Islet precursor cell (in vitro differentiated cells): ENCODE measurements at regions not wholly inside any gene's neighbourhood (a gene's known extent, or its start where the extent isn't known, plus 50 kb on each side); places are given as distances from the start of the nearest gene placed in this dataset.

Experiments used
- DNase-seq: peaks from one replicate; pipeline ENCODE4 v3.0.0-alpha.2; 2018

DNA sequence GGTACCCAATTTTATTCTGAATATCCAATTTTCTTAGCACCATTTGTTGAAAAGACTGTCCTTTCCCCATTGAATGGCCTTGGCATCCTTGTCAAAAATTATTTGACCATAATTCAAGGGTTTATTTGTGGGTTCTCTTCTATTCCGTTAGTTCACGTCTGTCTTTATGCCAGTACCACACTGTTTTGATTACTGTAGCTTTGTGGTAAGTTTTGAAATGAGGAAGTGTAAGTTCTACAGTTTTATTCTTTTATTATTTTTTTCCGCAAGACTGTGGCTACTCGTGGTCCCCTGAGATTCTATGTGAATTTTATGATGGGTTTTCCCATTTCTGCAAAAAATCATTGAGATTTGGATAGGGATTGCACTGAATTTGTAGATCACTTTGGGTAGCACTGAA, 402.6 kb downstream of the PLK2 start:
- no peak for DNase-seq

DNA sequence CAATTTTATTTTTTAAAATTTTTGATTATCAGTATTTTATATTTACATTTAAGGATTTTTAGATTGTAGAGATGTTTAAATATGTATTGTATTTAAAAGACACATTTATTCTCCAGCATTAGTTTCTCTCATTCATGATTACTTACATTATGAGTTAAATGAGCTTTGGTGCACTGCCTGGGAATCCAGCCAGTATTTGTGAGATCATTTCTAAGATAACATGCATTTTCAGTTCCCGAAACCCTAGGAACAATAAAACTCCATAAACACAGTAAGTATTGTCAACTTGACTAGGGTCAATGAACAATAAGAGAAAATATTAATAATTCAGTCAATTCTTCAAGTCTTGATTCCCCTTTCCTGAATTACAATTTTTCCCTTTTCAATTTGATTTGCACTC, 403.3 kb downstream of the PLK2 start:
- no peak for DNase-seq

DNA sequence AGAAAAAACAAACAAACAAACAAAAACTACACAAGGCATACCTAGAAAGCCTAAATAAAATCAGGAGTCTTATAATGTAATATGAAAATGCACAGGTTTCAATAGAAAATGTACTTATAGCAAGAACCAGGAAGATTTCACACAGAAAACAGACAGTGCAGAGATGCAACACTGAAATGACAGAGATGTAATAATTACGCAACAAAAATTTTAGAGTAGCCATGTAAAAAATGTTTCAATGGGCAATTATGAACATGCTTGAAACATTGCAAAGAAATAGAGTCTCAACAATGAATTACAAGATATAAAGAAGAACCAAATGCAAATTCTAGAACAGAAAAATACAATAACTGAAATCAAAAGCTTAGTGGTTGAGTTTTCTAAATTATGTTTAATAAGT, 405.9 kb downstream of the PLK2 start:
- no peak for DNase-seq

DNA sequence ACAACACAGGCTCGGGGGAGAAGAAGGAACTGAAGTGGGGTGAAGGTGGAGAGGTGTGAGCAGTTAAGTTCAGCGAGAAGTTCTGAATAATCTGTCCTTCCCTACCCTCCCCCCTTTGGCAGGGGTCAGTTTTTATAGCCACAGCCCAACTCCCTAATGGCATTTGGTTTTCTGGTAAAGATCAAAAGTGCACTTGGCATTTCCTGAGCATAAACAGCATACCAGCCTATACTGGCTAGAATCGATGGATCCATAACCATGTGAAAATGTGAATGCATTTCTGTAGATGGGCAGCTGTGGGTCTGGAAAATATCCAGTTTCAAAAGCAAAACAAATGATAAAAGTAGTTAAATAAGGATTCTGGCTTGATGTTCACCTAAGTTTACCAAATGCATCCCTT, 410.9 kb downstream of the PLK2 start:
- DNase-seq: no peak

DNA sequence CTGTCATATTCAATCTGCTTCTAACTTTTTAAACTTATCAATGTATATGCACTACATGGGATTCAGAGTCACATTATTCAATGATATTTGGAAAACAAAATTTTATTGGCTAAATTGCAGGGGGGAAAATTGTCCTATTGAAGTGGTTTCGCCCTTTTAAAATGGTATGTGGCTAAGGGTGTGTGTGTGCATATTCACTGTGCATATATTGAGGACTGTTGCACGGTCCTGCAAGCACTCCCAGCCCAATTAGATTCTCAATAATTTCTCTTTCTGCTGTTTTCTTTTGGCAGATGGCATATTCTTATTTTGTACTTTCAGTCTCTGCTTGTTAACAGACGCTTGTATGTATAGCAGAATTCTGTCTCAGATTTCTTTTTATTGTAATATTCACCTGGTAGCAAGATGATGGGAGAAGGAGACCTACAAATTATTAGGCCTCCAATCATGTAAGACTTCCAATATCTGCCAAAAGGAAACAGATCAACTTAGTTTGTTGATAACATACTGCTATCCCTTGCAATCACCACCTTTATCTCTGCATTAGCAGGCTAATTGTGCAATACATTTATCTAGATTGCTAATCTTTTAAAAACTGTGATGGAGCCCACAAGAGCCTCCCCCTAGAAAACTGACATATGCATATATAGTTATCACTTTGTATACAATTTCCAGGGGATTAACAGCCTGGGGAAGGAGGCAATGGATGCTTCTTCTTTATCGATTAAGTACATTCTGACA, 411.5 kb downstream of the PLK2 start:
- no peak for DNase-seq

DNA sequence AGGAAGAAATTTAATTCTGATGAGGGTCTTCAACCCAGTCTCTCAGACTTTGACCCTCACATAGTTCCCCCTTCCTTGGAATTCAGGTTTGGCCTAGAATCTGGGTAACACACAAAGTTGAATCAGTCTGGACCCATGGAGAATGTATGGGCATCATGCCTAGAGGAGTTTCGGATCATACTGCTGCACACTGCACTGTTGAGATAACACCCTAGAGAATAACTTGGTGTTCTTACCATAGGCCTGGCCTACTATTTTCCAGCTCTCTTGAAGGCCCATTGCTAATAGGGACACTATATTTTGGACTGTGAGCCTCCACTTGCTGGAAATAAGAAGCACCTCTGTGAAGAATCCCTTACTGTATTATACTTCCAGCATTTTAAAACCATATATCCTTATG, 413.5 kb downstream of the PLK2 start:
- no peak for DNase-seq

DNA sequence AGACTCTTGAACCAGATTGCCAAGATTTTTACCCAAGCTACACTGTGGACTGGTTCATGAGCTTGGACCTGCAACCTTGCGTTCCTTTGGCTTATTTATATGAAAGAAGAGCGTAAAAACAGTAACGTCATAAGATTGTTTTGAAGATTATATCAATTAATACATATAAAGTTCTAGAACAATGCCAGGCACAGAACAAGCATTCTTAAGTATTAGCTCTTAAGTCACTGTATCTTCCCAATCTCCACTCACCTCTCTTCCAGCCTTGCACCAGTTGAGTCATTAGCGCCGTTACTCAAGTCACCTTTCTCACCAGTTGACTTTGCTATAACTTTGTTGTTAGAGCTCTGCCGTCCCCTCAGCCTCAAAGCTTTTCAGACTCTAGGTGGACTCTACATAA, 415.7 kb downstream of the PLK2 start:
- DNase-seq: no peak

DNA sequence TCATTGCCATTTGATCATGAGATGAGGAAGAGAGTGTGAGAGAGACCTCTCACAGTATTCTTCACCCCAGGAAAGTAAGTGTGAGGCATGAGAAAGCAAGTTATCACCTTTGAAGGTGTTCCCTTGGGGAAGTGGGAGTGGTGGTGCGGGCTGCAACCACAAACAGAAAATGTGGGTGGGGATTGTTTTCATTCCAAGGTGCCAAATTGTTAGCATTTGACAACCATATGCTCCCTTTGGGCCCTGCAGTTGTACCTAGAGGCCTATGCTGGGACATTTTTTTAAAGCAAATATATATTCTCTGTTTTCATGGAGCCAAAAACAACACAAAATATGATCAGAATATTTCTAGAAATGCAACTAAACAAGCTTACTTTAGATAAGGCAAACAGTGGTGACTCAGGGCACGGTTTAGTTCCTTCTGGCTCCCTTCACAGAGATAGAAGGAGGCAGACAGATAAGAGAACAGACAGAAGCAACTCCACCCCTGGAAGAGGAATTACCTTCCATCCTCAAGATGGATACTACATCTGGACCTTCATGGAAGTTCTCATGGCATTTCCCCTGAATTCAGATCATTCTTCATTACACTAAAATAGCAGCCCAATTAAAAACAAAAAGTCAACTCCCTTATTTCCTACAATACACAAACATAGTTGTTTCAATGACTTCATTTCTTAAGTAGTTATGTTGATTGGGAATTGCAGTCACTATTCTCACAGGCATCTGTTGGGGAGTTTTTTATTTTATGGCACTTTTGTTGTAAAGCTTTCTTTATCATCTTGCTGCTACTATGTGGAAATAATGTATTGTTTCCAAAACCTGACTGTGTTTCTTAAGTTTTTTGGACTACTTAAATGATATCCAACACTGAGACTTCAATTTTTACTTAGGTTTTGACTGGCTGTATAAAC, 416.6 kb downstream of the PLK2 start:
- DNase-seq: no peak

DNA sequence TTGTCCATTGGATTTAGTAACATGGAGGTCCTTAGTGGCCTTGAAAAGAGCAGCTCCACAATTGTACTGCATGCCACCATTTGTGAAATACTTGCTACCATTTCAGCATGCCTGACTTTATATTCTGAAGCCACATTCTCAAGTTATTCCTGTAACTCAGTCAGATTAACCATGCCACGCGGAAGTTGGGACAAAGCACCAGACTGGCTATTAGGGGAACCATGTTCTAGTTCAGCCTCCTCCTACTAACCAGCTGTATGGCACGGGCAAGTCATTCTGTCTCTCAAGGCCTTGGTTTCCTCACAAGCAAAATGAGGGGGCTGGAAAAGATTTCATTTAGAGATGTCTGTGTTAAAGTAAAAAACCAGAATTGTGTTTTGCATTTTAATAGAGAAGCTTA, 418.0 kb downstream of the PLK2 start:
- DNase-seq: no peak

DNA sequence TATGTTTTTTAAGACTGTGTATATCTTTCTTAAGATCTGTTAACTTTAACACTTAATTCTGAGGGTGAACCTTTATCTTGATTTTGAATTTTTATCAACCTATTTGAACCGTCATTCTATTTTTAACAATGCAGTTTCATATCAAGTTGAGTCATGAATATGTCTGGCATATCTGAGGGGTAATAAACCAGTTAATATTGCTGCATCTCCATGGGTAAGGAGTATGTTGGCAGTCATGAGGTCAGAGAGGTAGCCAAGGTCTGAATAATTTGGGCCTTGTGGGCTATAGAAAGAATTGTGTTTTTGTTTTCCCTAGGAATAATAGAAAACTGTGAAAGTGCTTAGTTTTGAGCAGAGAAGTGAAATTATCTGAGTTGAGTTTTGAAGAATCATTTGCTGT, 419.0 kb downstream of the PLK2 start:
- no peak for DNase-seq

DNA sequence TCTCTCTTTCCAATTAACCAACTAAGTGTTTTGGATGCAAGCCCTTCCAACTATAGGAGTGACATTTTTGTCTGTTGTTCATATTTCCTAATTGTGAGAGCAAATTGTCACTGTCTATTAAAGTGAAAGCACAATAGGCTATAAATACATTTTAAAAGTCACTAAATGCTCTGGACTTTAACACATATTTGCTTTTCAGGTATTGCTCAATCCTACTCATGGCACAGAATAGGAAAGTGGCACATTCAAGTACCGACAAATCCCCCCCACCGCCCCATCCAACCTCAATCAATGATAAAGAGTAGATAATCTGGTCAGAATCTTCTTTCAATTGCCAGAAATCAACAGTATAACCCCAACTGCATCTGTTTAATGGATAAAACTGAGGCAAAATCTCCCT, 419.8 kb downstream of the PLK2 start:
- no peak for DNase-seq

DNA sequence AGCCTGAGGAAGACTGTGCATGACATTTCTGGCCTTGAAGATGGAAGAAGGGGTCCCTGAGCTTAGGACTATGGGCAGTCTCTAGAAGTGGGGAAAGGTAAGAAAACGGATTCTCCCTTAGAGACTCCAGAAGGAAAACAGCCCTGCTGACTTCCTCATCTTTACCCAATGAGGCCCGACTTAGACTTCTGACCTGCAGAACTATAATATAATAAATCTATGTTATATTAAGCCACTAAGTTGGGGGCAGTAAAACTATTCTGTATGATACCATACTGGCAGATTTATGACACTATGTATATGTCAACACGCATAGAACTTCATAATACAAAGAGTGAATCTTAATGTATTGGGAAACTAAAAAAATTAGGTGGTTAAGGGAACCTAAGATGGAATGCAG, 422.0 kb downstream of the PLK2 start:
- DNase-seq: no peak

DNA sequence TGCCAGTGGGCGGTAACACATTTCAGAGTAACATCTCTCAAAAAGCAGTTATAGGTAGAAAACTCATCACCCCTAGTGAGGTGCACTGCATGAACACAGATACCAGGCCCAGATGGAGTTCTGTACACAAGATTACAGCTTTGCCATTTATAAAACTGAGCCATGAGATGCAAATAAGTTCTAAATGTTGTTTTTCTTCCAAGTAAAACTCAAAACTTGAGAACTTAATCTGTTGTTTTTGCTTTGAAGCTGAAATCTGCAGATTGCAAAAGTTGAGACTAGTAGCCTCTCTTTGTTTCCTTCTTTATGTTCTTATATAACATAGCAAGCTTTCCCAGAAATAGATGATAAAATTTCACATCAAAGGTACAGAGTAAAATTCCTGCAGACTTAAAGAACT, 434.1 kb downstream of the PLK2 start:
- no peak for DNase-seq

DNA sequence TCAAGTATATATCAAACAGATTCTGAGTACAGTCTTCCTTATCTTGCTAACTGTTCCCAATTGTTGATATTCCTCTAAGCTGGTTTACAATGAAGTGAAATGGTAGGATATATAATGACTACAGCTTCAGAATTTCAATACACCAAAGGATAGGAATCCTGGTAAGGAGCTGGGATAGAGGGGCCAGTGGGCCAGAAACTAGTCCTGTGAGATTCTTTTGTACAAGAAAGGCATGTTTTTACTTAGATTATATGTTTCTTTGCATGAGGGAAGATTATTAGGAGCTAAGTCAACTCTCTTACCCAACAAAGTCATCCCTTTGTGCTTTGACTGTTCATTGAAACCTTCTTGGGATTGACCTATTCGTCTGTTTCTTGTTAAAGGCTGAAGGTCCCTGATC, 435.7 kb downstream of the PLK2 start:
- DNase-seq: no peak

DNA sequence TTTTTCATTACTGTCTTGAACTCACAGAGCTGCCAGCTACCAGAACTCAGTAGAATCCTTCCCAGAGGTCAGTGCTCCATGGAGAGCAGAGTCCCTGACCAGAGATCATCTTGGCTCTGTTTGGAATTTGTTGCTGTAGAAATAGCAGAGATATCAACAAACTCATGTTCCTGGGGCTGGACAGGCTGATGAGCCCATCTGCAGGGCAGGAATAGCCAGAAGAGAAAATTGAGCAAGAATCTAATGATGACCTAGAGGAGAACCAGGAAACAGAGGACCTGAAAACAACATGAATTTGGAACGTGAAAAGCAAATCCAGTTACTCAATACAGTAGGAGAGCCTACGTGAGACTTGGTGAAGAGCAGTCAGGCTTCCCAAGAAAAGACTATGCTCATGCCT, 437.8 kb downstream of the PLK2 start:
- DNase-seq: no peak

DNA sequence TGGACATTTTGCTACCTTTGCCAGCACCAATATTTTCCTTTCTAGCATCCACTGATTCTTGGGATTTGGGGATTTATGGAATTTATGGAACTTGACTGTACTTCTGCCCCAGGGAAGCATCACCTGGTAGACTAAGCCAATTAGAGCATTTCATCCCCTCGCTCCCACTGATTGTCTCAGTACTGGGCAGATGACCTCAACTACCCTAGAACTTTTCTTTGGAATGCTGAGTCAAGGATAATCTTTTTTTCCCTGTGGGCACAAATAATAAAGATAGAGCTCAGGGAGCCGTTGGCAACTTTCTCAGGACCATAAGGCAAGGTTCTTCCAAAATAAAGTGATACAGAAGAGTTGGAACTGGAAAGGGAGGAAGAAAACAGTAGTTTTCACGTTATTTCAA, 438.4 kb downstream of the PLK2 start:
- no peak for DNase-seq

DNA sequence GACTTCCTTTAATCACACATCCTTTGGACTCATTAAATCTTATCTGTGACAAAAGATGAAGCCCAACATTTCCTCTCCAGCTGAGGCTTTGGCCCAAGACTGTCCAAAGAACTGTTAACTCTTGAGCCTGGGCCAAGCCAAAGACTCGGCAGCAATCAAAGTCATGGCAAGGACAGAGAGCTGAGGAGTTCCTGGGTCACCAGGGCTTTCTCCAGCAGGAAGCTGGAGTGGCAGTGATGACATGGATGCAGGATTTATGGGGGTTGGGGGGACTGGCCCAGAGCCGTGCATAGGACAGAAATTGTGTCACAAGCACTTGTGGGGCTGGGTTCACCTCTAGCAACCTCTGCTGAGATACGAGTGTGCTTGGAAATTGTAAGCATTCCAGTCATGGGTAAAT, 440.3 kb downstream of the PLK2 start:
- DNase-seq: no peak

DNA sequence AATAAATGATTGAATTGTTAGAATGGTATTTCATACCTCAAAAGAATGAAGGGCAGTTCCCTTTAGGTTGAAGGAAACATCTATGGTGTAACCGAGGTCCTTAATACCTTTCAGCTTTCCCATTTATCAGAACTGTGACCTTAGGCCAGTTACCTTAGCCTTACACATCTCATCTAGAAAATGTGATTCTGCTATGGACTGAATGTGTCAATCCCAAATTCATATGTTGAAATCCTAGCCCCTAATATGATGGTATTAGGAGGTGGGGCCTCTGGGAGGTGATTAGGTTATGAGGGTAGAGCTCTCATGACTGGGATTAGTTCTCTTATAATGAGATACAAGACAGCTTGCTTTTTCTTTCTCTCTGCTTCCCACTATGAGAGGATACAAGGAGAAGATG, 441.9 kb downstream of the PLK2 start:
- DNase-seq: no peak

DNA sequence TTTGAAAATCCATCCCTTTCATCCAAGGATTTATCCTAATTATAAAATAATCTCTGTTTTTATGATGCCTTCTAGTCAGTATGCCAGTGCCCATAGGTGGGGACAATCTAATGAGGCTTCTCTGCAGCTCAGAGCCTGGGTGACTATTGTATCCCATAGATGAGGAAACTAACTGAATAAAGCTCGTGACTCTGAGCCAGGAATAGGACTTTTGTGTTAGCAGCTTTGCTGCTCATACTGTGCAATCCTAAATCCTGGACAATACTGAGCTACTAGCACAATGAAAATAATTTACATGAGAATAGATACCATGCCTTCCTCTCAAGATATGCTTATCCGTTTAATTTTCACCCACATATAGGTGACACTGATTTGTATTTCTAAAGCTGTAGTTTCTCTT, 443.0 kb downstream of the PLK2 start:
- no peak for DNase-seq

DNA sequence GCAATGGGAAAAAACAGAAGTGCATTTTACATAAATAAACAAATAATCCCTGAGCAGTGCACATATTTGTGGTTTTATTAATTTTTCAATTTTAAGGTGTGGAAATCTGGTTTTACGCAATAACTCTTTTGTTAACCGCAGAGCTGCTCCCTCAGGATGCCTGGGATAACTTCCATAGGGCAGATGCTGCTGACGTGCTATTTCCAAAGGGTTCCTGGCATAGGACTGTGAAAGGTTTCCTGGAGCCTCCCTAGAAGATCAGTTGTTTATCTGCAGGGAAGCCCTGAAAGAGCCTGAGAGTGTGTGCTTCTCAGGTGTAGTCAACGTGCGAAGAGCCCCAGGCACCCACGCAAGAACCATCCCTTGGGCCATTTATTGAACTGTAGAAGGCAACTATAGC, 443.5 kb downstream of the PLK2 start:
- no peak for DNase-seq

DNA sequence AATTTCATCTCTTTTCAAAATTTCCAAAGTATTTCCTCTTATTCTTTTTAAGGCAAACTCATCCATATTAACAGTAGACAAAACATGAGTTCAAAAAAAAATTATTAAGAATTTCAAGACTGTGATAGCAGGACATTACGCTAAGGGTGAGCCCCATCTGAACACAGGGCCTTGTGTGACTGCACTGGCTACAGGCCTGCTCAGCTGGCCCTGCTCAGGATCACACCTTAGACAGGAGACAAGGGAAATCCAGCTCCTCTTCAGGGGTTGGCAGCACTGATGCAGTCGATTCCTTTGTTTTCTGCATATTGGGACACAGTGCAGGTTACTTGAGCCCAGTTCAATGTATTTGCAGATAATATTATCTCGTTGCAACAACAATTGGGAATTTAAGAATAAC, 444.7 kb downstream of the PLK2 start:
- no peak for DNase-seq

DNA sequence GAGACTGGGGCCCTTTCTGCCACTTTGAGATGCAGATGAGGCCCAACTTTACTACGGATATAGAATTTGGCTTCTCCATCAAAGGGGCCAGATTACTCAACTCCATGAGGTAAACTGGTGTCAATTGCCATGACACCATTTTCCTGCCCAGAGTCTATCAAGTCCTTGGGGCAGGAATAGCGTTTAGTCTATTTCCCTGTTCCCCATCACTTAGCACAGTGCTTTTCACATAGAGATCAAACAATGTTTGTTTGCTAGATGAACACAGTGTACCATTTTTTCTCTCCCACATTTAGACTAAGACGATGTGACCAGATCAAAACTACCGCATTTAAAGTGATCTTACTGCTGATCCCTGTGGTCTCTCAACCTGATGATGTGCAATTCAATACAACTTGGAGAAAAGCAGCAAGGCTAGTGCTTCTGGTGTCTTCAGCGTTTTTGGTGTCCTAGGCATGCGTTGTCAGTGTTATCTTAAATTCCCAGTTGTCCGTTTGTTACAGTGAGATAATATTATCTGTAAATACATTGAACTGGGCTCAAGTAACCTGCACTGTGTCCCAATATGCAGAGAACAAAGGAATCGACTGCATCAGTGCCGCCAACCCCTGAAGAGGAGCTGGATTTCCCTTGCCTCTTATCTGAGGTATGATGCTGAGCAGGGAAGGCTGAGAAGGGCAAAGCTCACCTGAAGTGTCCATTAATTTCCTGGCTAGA, 446.2 kb downstream of the PLK2 start:
- no peak for DNase-seq

DNA sequence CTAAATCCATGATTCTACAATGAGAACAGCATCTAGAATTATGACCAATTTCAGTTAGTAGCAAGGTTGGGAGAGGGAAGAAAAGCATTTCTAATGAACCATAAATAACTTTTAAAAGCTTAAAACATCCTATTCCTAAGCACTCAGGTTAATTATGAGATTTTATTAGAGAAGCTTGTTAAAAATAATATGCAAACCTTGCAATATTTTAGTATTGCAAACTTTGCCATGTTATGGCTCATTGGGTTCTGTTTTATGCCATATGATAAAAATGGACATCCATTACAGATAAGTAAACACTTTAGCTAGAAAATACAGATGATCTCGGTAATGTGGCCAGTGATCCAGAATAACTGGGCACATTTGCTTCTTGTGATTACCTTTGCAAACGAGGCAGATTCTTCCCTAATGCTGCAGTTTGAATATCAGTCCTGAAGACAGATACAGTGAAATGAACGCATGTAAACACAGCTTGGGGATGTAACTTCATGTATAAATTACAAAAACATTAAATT, 447.0 kb downstream of the PLK2 start:
- DNase-seq: no peak

DNA sequence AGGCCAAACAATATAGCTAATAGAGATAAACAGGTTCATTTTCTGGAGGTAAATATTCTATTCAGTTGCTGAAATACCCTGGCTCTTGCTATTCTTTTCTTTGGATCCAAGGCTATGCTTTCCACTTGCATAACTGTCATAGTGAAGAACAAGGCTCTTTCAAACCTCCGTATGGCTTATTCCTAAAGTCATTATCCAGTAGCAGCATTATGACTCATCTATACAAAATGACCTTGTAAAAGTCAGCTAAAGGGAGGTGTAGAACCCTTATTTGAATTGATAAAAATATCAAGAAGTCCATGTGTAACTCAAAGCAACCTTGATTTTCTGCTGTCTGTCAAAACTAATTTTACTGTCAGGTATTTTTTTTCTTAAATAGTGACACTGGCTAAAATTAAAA, 447.8 kb downstream of the PLK2 start:
- DNase-seq: no peak
